ENCODE measurements at regions not wholly inside any gene's neighbourhood (a gene's known extent, or its start where the extent isn't known, plus 50 kb on each side); places are given as distances from the start of the nearest gene placed in this dataset.
"Not testable (repeated sequence)": the region's sequence is repeated elsewhere in the genome, so short reads cannot be mapped to it uniquely, and the experiment has no call there.

DNA sequence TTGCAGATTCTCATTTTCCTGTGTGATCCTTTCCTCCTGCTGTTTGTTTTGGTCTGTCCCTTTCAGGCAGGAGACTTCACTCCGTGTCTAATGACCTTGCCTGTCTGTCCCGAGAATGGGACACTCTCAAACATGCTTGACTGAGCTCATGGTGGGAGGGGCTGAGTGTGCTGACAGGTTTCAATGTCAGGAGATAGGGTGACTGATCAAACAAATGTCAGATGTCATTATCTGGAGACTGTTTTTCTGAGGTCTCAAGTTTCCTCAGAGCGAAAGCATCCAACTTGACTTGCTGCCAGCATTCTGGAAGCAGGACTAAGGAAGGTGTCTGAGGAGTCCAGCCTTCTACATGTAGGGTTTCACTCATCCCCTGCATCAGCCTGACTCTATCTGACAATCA is 228.8 kb upstream of the KIAA1217 start:
- H3K9ac ChIP-seq (ENCODE audit: low read depth, low read length), result no peak overlapping the region
- H3K4me1 ChIP-seq (ENCODE audit: insufficient read depth, low read length), result 0 out of 2 replicates have a peak, but pooled peaks cover 2% of the 10 kb centered on the region
- no peak overlapping the region for H3K4me3 ChIP-seq (ENCODE audit: low read length)
- H3K36me3 ChIP-seq (ENCODE audit: insufficient read depth, low read depth, low read length), result no peaks in the 10 kb centered on the region
- H3K9me3 ChIP-seq (ENCODE audit: insufficient read depth, low read depth, low read length), result no peaks in the 10 kb centered on the region
- no peak overlapping the region for H3K27ac ChIP-seq (ENCODE audit: low read length)
- no peaks in the 10 kb centered on the region for H3K27me3 ChIP-seq (ENCODE audit: insufficient read depth, low read length)

DNA sequence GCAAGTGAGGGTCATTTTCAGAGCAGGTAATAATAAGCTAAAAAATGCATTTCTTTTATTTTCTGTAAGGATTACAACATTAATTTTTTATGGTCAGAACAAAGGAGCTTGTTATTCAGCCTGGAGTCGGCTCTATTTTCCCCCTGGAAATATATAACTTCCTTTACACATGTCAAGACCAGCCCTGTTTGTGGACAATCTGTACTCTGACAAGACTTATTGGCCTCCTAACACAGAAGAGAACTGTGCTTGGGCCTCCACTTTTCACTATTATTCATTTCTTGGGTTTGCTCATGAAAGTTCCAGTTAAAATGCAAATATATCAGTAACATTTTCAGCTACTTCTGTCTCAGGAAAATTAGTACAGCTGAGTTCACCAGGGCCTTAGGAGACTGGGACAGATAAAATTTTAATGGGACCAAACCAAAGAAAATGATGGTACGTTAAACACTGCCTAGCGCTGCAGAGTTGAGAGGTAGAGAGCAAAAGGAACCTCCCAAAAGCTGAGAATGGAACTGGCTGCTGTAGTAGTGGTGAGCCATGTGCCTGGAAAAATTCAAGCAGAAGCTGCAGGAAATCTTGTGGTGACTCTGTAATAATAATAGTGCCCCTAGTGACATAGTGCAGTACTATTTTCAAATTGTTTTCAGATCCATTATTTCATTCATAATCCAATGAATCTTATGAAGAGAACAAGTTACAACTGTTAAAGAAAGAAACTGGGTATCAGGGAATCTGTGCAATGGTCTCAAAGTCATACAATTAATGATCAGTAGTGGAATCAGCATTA is 227.2 kb upstream of the KIAA1217 start:
- Histone ChIP-seq H3K4me1 (ENCODE audit: insufficient read depth, low read length) (0 out of 2 replicates have a peak, but pooled peaks cover 2% of the 10 kb centered on the region), H3K36me3 (ENCODE audit: insufficient read depth, low read depth, low read length) (no peaks in the 10 kb centered on the region), H3K27ac (ENCODE audit: low read length) (no peak overlapping the region), H3K9me3 (ENCODE audit: insufficient read depth, low read depth, low read length) (no peaks in the 10 kb centered on the region), H3K27me3 (ENCODE audit: insufficient read depth, low read length) (no peaks in the 10 kb centered on the region), H3K4me3 (ENCODE audit: low read length) (no peak overlapping the region), H3K9ac (ENCODE audit: low read depth, low read length) (no peak overlapping the region)

DNA sequence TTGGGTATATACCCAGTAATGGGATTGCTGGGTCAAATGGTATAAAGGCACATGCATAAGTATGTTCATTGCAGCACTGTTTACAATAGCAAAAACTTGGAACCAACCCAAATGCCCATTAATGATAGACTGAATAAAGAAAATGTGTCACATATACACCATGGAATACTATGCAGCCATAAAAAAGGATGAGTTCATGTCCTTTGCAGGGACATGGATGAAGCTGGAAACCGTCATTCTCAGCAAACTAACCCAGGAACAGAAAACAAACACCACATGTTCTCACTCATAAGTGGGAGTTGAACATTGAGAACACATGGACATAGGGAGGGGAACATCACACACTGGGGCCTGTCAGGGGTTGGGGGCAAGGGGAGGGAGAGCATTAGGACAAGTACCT is 224.5 kb upstream of the KIAA1217 start:
- not testable (repeated sequence) for H3K4me3 ChIP-seq (ENCODE audit: low read length); H3K27me3 ChIP-seq (ENCODE audit: insufficient read depth, low read length); H3K4me1 ChIP-seq (ENCODE audit: insufficient read depth, low read length); H3K27ac ChIP-seq (ENCODE audit: low read length); H3K9ac ChIP-seq (ENCODE audit: low read depth, low read length); H3K9me3 ChIP-seq (ENCODE audit: insufficient read depth, low read depth, low read length); H3K36me3 ChIP-seq (ENCODE audit: insufficient read depth, low read depth, low read length)

DNA sequence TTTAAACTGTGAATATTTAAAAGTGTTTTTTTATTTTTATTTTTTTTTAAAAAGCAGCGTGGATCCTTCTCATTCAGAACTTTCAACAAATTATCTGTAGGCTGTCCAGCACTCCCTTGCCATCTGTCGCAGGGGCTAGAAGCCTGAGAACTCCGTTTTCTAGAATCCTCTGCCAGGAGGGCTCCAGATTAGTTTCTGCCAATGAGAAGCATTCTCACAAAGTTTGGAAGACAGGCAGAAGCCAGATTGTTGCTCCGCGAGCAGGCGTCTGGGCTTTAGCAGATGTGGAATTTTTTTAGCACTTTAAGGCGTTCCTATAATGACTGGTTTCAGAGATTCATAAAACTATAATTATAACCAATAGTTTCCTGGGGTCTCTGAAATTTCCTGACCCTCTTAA is 220.9 kb upstream of the KIAA1217 start:
- H3K27me3 ChIP-seq (ENCODE audit: insufficient read depth, low read length), result no peaks in the 10 kb centered on the region
- no peak overlapping the region for H3K4me3 ChIP-seq (ENCODE audit: low read length)
- no peaks in the 10 kb centered on the region for H3K4me1 ChIP-seq (ENCODE audit: insufficient read depth, low read length)
- H3K27ac ChIP-seq (ENCODE audit: low read length), result no peak overlapping the region
- H3K9ac ChIP-seq (ENCODE audit: low read depth, low read length), result no peak overlapping the region
- no peaks in the 10 kb centered on the region for H3K9me3 ChIP-seq (ENCODE audit: insufficient read depth, low read depth, low read length)
- H3K36me3 ChIP-seq (ENCODE audit: insufficient read depth, low read depth, low read length), result no peaks in the 10 kb centered on the region

DNA sequence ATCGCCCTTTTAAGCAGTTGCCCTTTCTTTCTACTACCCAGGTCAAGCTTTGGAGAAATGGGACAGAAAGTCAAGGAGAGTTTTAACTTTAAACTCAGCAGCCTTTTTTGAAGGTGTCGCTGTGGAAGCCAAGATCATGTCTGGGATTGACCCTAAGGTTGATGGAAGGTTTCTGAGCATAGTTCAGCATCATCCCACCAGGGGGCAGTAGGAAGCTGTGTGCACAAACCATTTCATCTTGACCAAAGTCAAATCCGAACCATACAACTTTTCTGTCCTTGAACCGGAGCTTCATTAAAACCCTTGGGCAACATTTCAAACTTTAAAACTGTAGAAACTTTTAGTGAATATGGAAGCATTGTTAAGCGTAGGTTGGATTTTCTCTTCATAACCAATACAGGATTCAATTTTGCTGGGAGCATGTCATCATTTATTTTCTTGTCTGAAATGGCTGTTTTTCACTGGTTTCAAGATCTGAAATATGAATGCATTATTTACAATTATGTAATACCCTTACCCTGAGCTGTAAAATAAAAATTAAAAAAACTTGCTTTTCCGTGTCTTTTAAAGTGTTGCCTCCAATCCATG is 214.4 kb upstream of the KIAA1217 start:
- Histone ChIP-seq H3K9me3 (ENCODE audit: insufficient read depth, low read depth, low read length) (no peaks in the 10 kb centered on the region), H3K4me3 (ENCODE audit: low read length) (no peak overlapping the region), H3K36me3 (ENCODE audit: insufficient read depth, low read depth, low read length) (no peaks in the 10 kb centered on the region), H3K27me3 (ENCODE audit: insufficient read depth, low read length) (no peaks in the 10 kb centered on the region), H3K4me1 (ENCODE audit: insufficient read depth, low read length) (no peaks in the 10 kb centered on the region), H3K27ac (ENCODE audit: low read length) (no peak overlapping the region), H3K9ac (ENCODE audit: low read depth, low read length) (no peak overlapping the region)

DNA sequence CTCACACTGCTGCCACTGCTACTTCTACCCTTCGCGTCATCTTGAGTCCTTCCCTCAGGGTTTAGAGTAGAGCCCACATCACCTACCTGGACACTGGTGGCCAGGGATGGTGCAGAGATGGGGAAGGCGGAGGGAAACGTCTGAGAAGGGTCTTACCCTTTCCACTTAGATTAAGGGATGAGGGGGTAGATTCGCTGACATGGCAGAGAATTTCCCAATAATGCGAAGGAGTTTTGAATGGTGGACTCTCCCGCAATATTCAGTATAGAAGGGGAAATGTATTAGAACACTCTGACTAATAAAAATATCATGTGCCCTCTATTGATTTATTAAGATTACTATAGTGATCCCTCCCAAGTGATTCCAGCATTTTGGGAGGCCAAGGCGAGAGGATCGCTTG is 209.5 kb upstream of the KIAA1217 start:
- Histone ChIP-seq H3K4me1 (ENCODE audit: insufficient read depth, low read length) (no peaks in the 10 kb centered on the region), H3K4me3 (ENCODE audit: low read length) (no peak overlapping the region), H3K27me3 (ENCODE audit: insufficient read depth, low read length) (no peaks in the 10 kb centered on the region), H3K36me3 (ENCODE audit: insufficient read depth, low read depth, low read length) (no peaks in the 10 kb centered on the region), H3K27ac (ENCODE audit: low read length) (no peak overlapping the region), H3K9me3 (ENCODE audit: insufficient read depth, low read depth, low read length) (no peaks in the 10 kb centered on the region), H3K9ac (ENCODE audit: low read depth, low read length) (no peak overlapping the region)

DNA sequence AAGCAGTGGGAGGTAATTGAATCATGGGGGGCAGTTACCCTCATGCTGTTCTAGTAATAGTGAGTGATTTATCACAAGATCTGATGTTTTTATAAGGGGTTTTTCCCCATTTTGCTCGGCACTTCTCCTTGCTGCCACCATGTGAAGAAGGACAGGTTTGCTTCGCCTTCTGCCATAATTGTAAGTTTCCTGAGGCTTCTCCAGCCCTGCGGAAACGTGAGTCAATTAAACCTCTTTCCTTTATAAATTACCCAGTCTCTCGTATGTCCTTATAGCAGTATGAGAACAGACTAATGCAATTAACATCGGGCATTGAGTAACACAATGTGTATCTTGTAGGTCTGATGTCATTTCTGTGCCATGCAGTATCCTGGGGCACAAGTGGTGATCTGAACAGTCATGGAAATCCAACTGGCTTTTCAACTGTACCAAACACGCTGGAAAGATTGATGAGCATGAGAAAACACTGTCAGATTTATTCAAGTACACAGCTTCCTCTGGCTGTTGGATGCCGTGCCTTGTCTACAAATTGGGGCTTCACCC is 208.6 kb upstream of the KIAA1217 start:
- Histone ChIP-seq H3K36me3 (ENCODE audit: insufficient read depth, low read depth, low read length) (no peaks in the 10 kb centered on the region), H3K9me3 (ENCODE audit: insufficient read depth, low read depth, low read length) (no peaks in the 10 kb centered on the region), H3K27me3 (ENCODE audit: insufficient read depth, low read length) (no peaks in the 10 kb centered on the region), H3K9ac (ENCODE audit: low read depth, low read length) (no peak overlapping the region), H3K4me1 (ENCODE audit: insufficient read depth, low read length) (no peaks in the 10 kb centered on the region), H3K4me3 (ENCODE audit: low read length) (no peak overlapping the region), H3K27ac (ENCODE audit: low read length) (no peak overlapping the region)

DNA sequence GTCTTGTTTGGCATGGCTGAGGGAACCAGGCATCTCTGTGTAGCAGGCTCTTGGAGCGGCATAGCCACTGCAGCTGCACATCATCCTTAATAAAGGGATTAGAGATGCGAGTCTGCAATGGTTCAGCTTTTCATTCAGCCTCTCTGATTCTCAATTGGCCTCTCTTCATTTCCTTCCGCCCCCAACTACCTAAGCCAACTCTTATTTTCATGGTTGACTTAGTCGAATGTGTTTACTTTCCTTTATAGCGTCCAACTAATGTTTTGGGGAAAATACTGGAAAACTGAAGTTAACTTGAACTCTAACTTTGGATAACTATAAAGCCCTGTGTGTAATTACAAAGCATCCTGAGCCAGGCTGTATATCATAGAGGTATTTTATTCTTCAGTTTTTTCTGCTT is 202.2 kb upstream of the KIAA1217 start:
- Histone ChIP-seq H3K9me3 (ENCODE audit: insufficient read depth, low read depth, low read length) (no peaks in the 10 kb centered on the region), H3K9ac (ENCODE audit: low read depth, low read length) (no peak overlapping the region), H3K4me3 (ENCODE audit: low read length) (no peak overlapping the region), H3K4me1 (ENCODE audit: insufficient read depth, low read length) (peaks cover 16% of the 10 kb centered on the region), H3K36me3 (ENCODE audit: insufficient read depth, low read depth, low read length) (no peaks in the 10 kb centered on the region), H3K27me3 (ENCODE audit: insufficient read depth, low read length) (no peaks in the 10 kb centered on the region), H3K27ac (ENCODE audit: low read length) (no peak overlapping the region)

DNA sequence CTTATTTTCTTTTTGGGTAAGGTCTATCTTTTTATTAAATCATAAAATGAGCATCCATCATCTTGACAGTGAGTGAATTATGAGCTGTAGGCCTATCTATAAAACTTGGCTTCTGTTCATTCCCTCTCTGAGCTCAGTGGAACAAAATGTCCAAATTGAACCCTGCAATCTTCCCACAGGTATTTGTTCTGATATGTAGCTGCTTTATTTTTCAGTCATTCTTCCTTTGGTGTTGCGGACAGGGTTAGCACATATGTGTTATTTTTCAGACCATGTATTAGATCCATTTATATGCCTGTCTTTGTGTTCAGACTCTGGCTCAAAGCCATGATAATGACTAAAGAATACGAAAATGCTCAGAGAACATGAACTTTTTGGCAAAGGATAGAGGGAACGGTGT is 201.6 kb upstream of the KIAA1217 start:
- Histone ChIP-seq H3K9ac (ENCODE audit: low read depth, low read length) (no peak overlapping the region), H3K4me1 (ENCODE audit: insufficient read depth, low read length) (peaks cover 22% of the 10 kb centered on the region), H3K27me3 (ENCODE audit: insufficient read depth, low read length) (no peaks in the 10 kb centered on the region), H3K4me3 (ENCODE audit: low read length) (no peak overlapping the region), H3K9me3 (ENCODE audit: insufficient read depth, low read depth, low read length) (no peaks in the 10 kb centered on the region), H3K36me3 (ENCODE audit: insufficient read depth, low read depth, low read length) (no peaks in the 10 kb centered on the region), H3K27ac (ENCODE audit: low read length) (no peak overlapping the region)

DNA sequence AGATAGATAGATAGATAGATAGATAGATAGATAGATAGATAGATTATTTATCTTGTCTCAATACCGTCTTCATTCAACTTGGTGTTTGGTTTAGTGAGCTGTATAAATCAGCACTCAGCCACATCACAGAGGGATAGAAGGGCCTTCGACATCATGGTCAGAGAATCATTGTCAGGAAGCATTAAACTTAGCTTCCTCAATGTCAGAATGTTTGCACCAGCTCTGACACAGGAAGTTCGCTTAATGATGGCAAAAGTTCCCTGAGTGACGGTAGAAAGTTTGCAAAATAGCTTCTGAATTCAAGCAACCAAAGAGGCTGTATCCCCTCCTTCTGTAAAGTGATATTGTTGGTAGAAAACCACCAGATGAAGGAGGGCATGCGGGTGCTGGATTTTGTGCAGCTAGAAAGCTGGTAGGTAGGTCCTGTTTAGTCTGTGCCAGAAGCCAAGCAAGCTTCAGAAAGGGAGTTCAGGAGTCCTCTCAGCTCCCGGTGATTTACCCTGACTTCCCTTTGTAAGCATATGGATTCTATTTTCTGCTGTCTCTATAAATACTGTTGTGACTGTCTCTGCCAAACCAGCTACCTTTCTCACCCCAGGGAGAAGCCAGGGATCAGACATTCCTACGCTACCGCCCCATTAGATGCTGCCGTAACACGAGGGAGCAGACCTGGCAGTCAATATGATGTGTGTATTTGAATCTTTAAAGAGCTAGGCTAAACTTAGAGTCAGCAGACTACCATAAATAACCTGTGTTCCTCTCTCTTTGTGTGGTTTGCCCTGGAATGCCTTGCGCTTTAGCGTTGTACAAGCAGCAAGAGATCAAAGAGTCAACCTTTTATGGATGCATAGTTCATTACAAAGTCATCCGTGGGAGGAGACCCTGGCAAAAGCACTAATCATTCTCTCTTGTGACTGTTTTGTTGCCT is 200.5 kb upstream of the KIAA1217 start:
- Histone ChIP-seq H3K36me3 (ENCODE audit: insufficient read depth, low read depth, low read length) (no peaks in the 10 kb centered on the region), H3K4me3 (ENCODE audit: low read length) (no peak overlapping the region), H3K27ac (ENCODE audit: low read length) (no peak overlapping the region), H3K4me1 (ENCODE audit: insufficient read depth, low read length) (peaks cover 28% of the 10 kb centered on the region), H3K27me3 (ENCODE audit: insufficient read depth, low read length) (no peaks in the 10 kb centered on the region), H3K9ac (ENCODE audit: low read depth, low read length) (no peak overlapping the region), H3K9me3 (ENCODE audit: insufficient read depth, low read depth, low read length) (no peaks in the 10 kb centered on the region)

DNA sequence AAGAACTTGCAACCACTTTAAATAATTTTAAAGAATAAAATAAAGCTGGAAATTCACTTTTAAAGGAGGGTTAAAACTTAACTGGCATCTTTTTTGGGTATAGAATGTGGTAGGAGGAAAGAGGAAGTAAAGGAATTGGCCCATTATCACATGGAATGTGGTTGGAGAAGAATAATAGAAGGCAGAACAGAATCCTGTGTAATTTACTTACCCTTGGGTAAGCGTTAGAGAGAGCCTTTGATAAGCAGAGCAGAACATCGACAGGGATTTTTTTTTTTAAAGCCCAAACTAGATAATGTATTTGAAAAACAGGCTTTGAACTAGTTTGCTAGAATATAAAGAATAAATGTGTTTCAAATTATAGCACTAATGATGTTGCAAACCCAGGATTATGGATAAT is 199.8 kb upstream of the KIAA1217 start:
- Histone ChIP-seq H3K9ac (ENCODE audit: low read depth, low read length) (no peak overlapping the region), H3K4me3 (ENCODE audit: low read length) (no peak overlapping the region), H3K9me3 (ENCODE audit: insufficient read depth, low read depth, low read length) (no peaks in the 10 kb centered on the region), H3K4me1 (ENCODE audit: insufficient read depth, low read length) (peaks cover 28% of the 10 kb centered on the region), H3K27me3 (ENCODE audit: insufficient read depth, low read length) (no peaks in the 10 kb centered on the region), H3K27ac (ENCODE audit: low read length) (no peak overlapping the region), H3K36me3 (ENCODE audit: insufficient read depth, low read depth, low read length) (no peaks in the 10 kb centered on the region)

All from iPS-20b (cell line).